Activated naive CD8-positive, alpha-beta T cell treated with anti-CD3 and anti-CD28 coated beads, Interleukin-2, amount 50 U/mL, for 24 hours (primary cell): ENCODE measurements at regions not wholly inside any gene's neighbourhood (a gene's known extent, or its start where the extent isn't known, plus 50 kb on each side); places are given as distances from the start of the nearest gene placed in this dataset.
A peak's percentile ranks its signal among the peaks of the same experiment; 100 is the strongest.
"Not testable (repeated sequence)": the region's sequence is repeated elsewhere in the genome, so short reads cannot be mapped to it uniquely, and the experiment has no call there.

Experiments used
- ATAC-seq: fragments of 150-1000 bp; cut with Tn5 transposase; one replicate; pipeline ENCODE4 v1.10.0; 2021
- DNase-seq: peaks from one replicate; pipeline ENCODE4 v3.0.0; 2021
- H3K27ac Mint-ChIP-seq: one replicate; pipeline ENCODE4 v1.8.0; 2021; ENCODE audit warnings: mild to moderate bottlenecking, mixed read lengths
- H3K27me3 Mint-ChIP-seq: one replicate; pipeline ENCODE4 v1.8.0; 2021; ENCODE audit warnings: mixed read lengths
- H3K36me3 Mint-ChIP-seq: one replicate; pipeline ENCODE4 v1.8.0; 2021; ENCODE audit warnings: low read depth, mixed read lengths
- H3K4me1 Mint-ChIP-seq: one replicate; pipeline ENCODE4 v1.8.0; 2021; ENCODE audit warnings: mixed read lengths
- H3K4me3 Mint-ChIP-seq: one replicate; pipeline ENCODE4 v1.8.0; 2021; ENCODE audit warnings: mild to moderate bottlenecking, moderate library complexity, mixed read lengths
- H3K9me3 Mint-ChIP-seq: one replicate; pipeline ENCODE4 v1.8.0; 2021; ENCODE audit warnings: mixed read lengths

GRCh38 chr7:127477295-127478023, 85.0 kb upstream of the ZNF800 start:
- Mint-ChIP-seq H3K27ac (no peak overlapping the region), H3K27me3 (peaks cover 7% of the 10 kb centered on the region)
- ATAC-seq: no peak

GRCh38 chr7:127476618-127477017, 84.1 kb upstream of the ZNF800 start:
- H3K9me3 Mint-ChIP-seq: no peaks in the 10 kb centered on the region
- no peak for ATAC-seq
- H3K4me1 Mint-ChIP-seq: peaks cover 13% of the 10 kb centered on the region
- DNase-seq: no peak
- H3K4me3 Mint-ChIP-seq: no peak overlapping the region
- H3K27me3 Mint-ChIP-seq: peaks cover 7% of the 10 kb centered on the region
- no peak overlapping the region for H3K27ac Mint-ChIP-seq
- H3K36me3 Mint-ChIP-seq: no peaks in the 10 kb centered on the region

More at GRCh38 chr7:127477295-127478023, 85.0 kb upstream of the ZNF800 start:
- Mint-ChIP-seq H3K4me3 (peak overlapping the region; percentile 4), H3K4me1 (peaks cover 13% of the 10 kb centered on the region), H3K9me3 (no peaks in the 10 kb centered on the region), H3K36me3 (no peaks in the 10 kb centered on the region)
- no peak for DNase-seq

GRCh38 chr7:127474457-127474856, 81.9 kb upstream of the ZNF800 start:
- H3K36me3 Mint-ChIP-seq: no peaks in the 10 kb centered on the region
- no peak overlapping the region for H3K4me3 Mint-ChIP-seq
- no peak for DNase-seq
- H3K27ac Mint-ChIP-seq: no peak overlapping the region
- H3K27me3 Mint-ChIP-seq: peaks cover 7% of the 10 kb centered on the region
- ATAC-seq: no peak
- peaks cover 13% of the 10 kb centered on the region for H3K4me1 Mint-ChIP-seq
- no peaks in the 10 kb centered on the region for H3K9me3 Mint-ChIP-seq

GRCh38 chr7:127473409-127473808, 80.9 kb upstream of the ZNF800 start:
- Mint-ChIP-seq H3K36me3 (no peaks in the 10 kb centered on the region), H3K9me3 (no peaks in the 10 kb centered on the region), H3K4me1 (peaks cover 12% of the 10 kb centered on the region), H3K27ac (no peak overlapping the region), H3K4me3 (no peak overlapping the region), H3K27me3 (peaks cover 7% of the 10 kb centered on the region)
- DNase-seq (no peak), ATAC-seq (no peak)

- no peak for ATAC-seq
- no peak overlapping the region for H3K27ac Mint-ChIP-seq
- H3K36me3 Mint-ChIP-seq: no peaks in the 10 kb centered on the region
- no peak overlapping the region for H3K4me3 Mint-ChIP-seq
- no peaks in the 10 kb centered on the region for H3K9me3 Mint-ChIP-seq
- no peaks in the 10 kb centered on the region for H3K4me1 Mint-ChIP-seq
- DNase-seq: no peak
- H3K27me3 Mint-ChIP-seq: no peaks in the 10 kb centered on the region
Measured at GRCh38 chr7:127460077-127460476, 67.6 kb upstream of the ZNF800 start.

GRCh38 chr7:127451258-127451657, 58.8 kb upstream of the ZNF800 start:
- ATAC-seq, H3K4me1 Mint-ChIP-seq, DNase-seq, H3K27ac Mint-ChIP-seq, H3K4me3 Mint-ChIP-seq, H3K36me3 Mint-ChIP-seq, H3K9me3 Mint-ChIP-seq: not testable (repeated sequence)
- H3K27me3 Mint-ChIP-seq: peaks cover 14% of the 10 kb centered on the region

GRCh38 chr7:127448566-127448965, 56.1 kb upstream of the ZNF800 start:
- ATAC-seq (no peak), DNase-seq (no peak)
- no peaks in the 10 kb centered on the region for H3K36me3 Mint-ChIP-seq
- peaks cover 8% of the 10 kb centered on the region for H3K4me1 Mint-ChIP-seq
- H3K9me3 Mint-ChIP-seq: peaks cover 5% of the 10 kb centered on the region
- no peak overlapping the region for H3K27ac Mint-ChIP-seq
- H3K4me3 Mint-ChIP-seq: no peak overlapping the region
- H3K27me3 Mint-ChIP-seq: peaks cover 14% of the 10 kb centered on the region

GRCh38 chr7:127447326-127447945, 54.9 kb upstream of the ZNF800 start:
- peaks cover 8% of the 10 kb centered on the region for H3K4me1 Mint-ChIP-seq
- H3K9me3 Mint-ChIP-seq: peaks cover 5% of the 10 kb centered on the region
- ATAC-seq (peak; percentile 99), DNase-seq (peak; percentile 51)
- H3K4me3 Mint-ChIP-seq: no peak overlapping the region
- peaks cover 14% of the 10 kb centered on the region for H3K27me3 Mint-ChIP-seq
- H3K36me3 Mint-ChIP-seq: no peaks in the 10 kb centered on the region
- peak overlapping the region; percentile 47 for H3K27ac Mint-ChIP-seq

- ATAC-seq (no peak), DNase-seq (no peak)
- Mint-ChIP-seq H3K4me3 (no peak overlapping the region), H3K27me3 (peaks cover 14% of the 10 kb centered on the region), H3K9me3 (peaks cover 5% of the 10 kb centered on the region), H3K27ac (no peak overlapping the region), H3K4me1 (peaks cover 8% of the 10 kb centered on the region), H3K36me3 (no peaks in the 10 kb centered on the region)
Measured at GRCh38 chr7:127446842-127447241, 54.3 kb upstream of the ZNF800 start.
